WTC11 (cell line): ENCODE measurements at regions not wholly inside any gene's neighbourhood (a gene's known extent, or its start where the extent isn't known, plus 50 kb on each side); places are given as distances from the start of the nearest gene placed in this dataset.

Experiments
- ATAC-seq: fragments of 200-7000 bp; cut with Tn5 transposase; 2 replicates; pipeline ENCODE4 v1.10.0; 2021; ENCODE audit warnings: mild to moderate bottlenecking, moderate library complexity
- CTCF ChIA-PET: fragments of 300-600 bp; sonication (Branson Sonifier 250); formaldehyde crosslinking; loops from one replicate; lab custom pipeline; 2021; ENCODE audit warnings: antibody characterized with exemption; lab: Charles Lee
- POLR2A ChIA-PET: fragments of 350-600 bp; sonication (Branson Sonifier 250); formaldehyde crosslinking; loops from one replicate; lab custom pipeline; 2021; ENCODE audit warnings: antibody characterized with exemption; lab: Charles Lee
- DNase-seq: peaks from one replicate; pipeline ENCODE4 v3.0.0; 2021; ENCODE audit warnings: low spot score
- H3K27ac Mint-ChIP-seq: 2 replicates; pipeline ENCODE4 v1.8.0; 2021; ENCODE audit warnings: mixed read lengths
- H3K27me3 Mint-ChIP-seq: 2 replicates; pipeline ENCODE4 v1.8.0; 2021; ENCODE audit warnings: low read depth, mild to moderate bottlenecking, moderate library complexity, mixed read lengths
- H3K36me3 Mint-ChIP-seq: 2 replicates; pipeline ENCODE4 v1.8.0; 2021; ENCODE audit warnings: mixed read lengths
- H3K4me1 Mint-ChIP-seq: 2 replicates; pipeline ENCODE4 v1.8.0; 2022; ENCODE audit warnings: mixed read lengths
- H3K4me3 Mint-ChIP-seq: 2 replicates; pipeline ENCODE4 v1.8.0; 2021; ENCODE audit warnings: mild to moderate bottlenecking, moderate library complexity, mixed read lengths
- H3K9me3 Mint-ChIP-seq: 2 replicates; pipeline ENCODE4 v1.8.0; 2021; ENCODE audit warnings: mixed read lengths
- CREB1 ChIP-seq: sonication (generic); formaldehyde crosslinking; IDR thresholded peaks from 2 replicates; pipeline ENCODE4 v1.8.0; 2023; ENCODE audit warnings: mild to moderate bottlenecking, missing genetic modification reagents
- EMX1 ChIP-seq: fragments of 250-450 bp; sonication (Bioruptor Pico); IDR thresholded peaks from 2 replicates; pipeline ENCODE4 v1.8.0; 2021; ENCODE audit warnings: mild to moderate bottlenecking
- MYBL2 ChIP-seq: sonication (generic); formaldehyde crosslinking; IDR thresholded peaks from 2 replicates; pipeline ENCODE4 v1.8.1; 2023; ENCODE audit warnings: mild to moderate bottlenecking, moderate library complexity, missing genetic modification reagents
- NR3C1 ChIP-seq: sonication (generic); formaldehyde crosslinking; conservative IDR thresholded peaks from 2 replicates; pipeline ENCODE4 v1.8.1; 2023; ENCODE audit warnings: low read depth, mild to moderate bottlenecking, missing genetic modification reagents
- SMAD3 ChIP-seq: sonication (generic); formaldehyde crosslinking; IDR thresholded peaks from 2 replicates; pipeline ENCODE4 v1.8.0; 2022; ENCODE audit warnings: missing genetic modification reagents, mild to moderate bottlenecking, borderline replicate concordance
- TEAD1 ChIP-seq: sonication (generic); formaldehyde crosslinking; IDR thresholded peaks from 2 replicates; pipeline ENCODE4 v1.8.0; 2022; ENCODE audit warnings: mild to moderate bottlenecking, missing genetic modification reagents
- TP53 ChIP-seq: sonication (generic); formaldehyde crosslinking; IDR thresholded peaks from 2 replicates; pipeline ENCODE4 v1.8.1; 2023; ENCODE audit warnings: mild to moderate bottlenecking, missing genetic modification reagents
- ZNF121 ChIP-seq: sonication (generic); formaldehyde crosslinking; IDR thresholded peaks from 2 replicates; pipeline ENCODE4 v1.8.0; 2023; ENCODE audit warnings: missing genetic modification reagents
- ZNF138 ChIP-seq: sonication (generic); formaldehyde crosslinking; conservative IDR thresholded peaks from 2 replicates; pipeline ENCODE4 v1.8.1; 2022; ENCODE audit warnings: mild to moderate bottlenecking, moderate library complexity, missing genetic modification reagents
- ZNF416 ChIP-seq: fragments of 250-450 bp; sonication (Bioruptor Pico); IDR thresholded peaks from 2 replicates; pipeline ENCODE4 v1.9.0; 2021; ENCODE audit warnings: mild to moderate bottlenecking, inconsistent platforms
- ZNF671 ChIP-seq: fragments of 250-450 bp; sonication (Bioruptor Pico); IDR thresholded peaks from 2 replicates; pipeline ENCODE4 v1.8.0; 2021; ENCODE audit warnings: mild to moderate bottlenecking
- TF ChIP-seq, protein P1 (sequence below): sonication (generic); formaldehyde crosslinking; IDR thresholded peaks from 2 replicates; pipeline ENCODE4 v1.8.1; 2022; ENCODE audit warnings: mild to moderate bottlenecking, missing genetic modification reagents, moderate library complexity, borderline replicate concordance
- TF ChIP-seq, protein P2 (sequence below): fragments of 250-450 bp; sonication (Bioruptor Pico); IDR thresholded peaks from 2 replicates; pipeline ENCODE4 v1.8.0; 2021; ENCODE audit warnings: mild to moderate bottlenecking
- TF ChIP-seq, protein P3 (sequence below): fragments of 250-450 bp; sonication (Bioruptor Pico); IDR thresholded peaks from 2 replicates; pipeline ENCODE4 v2.1.2; 2022; ENCODE audit warnings: mild to moderate bottlenecking, moderate library complexity
- TF ChIP-seq, protein P4 (sequence below): fragments of 250-450 bp; sonication (Bioruptor Pico); IDR thresholded peaks from 2 replicates; pipeline ENCODE4 v1.9.0; 2021; ENCODE audit warnings: mild to moderate bottlenecking, borderline replicate concordance
- TF ChIP-seq, protein P5 (sequence below): sonication (generic); formaldehyde crosslinking; IDR thresholded peaks from 2 replicates; pipeline ENCODE4 v1.8.0; 2022; ENCODE audit warnings: mild to moderate bottlenecking, missing genetic modification reagents
- TF ChIP-seq, protein P6 (sequence below): sonication (generic); formaldehyde crosslinking; IDR thresholded peaks from 2 replicates; pipeline ENCODE4 v1.8.0; 2023; ENCODE audit warnings: missing genetic modification reagents
- TF ChIP-seq, protein P7 (sequence below): sonication (generic); formaldehyde crosslinking; conservative IDR thresholded peaks from 2 replicates; pipeline ENCODE4 v1.8.1; 2022; ENCODE audit warnings: mild to moderate bottlenecking, missing genetic modification reagents
- TF ChIP-seq, protein P8 (sequence below): sonication (generic); formaldehyde crosslinking; IDR thresholded peaks from 2 replicates; pipeline ENCODE4 v1.8.1; 2022; ENCODE audit warnings: missing genetic modification reagents, borderline replicate concordance
- TF ChIP-seq, protein P9 (sequence below): fragments of 200-600 bp; IDR thresholded peaks from 2 replicates; pipeline ENCODE4 v1.8.0; 2022; ENCODE audit warnings: antibody characterized with exemption

DNA sequence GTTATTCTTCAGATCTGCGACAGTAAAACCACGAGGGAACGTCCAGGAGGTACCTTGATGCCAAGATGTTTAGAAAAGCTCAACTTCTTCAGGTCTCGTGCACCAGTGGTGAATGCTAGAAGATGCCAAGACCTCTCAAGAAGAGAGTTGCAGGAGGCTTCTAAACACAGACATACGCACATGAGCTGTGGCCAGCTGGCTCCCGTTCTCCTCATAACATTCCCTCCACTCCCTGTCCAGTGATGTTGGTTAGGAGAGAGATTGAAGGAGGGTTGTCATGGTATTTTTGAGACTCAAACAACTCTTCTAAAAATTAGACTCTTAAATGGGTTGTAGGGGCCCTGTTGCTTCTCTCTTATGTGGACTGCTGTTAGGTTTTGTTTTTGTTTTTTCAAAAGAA lies 184.3 kb downstream of the QDPR start:
- POLR2A ChIA-PET = no interaction called here
- H3K4me3 Mint-ChIP-seq = no peak overlapping the region
- DNase-seq = no peak
- peaks cover 3% of the 10 kb centered on the region; the same call in 1 of the 2 replicates for H3K9me3 Mint-ChIP-seq
- H3K27me3 Mint-ChIP-seq = no peaks in the 10 kb centered on the region; the same call in 1 of the 2 replicates
- no peak overlapping the region for H3K27ac Mint-ChIP-seq
- no peak for TF ChIP-seq TP53 (CRISPR knock-in tag)
- TF ChIP-seq MYBL2 = no peak
- TF ChIP-seq, protein P1, sequence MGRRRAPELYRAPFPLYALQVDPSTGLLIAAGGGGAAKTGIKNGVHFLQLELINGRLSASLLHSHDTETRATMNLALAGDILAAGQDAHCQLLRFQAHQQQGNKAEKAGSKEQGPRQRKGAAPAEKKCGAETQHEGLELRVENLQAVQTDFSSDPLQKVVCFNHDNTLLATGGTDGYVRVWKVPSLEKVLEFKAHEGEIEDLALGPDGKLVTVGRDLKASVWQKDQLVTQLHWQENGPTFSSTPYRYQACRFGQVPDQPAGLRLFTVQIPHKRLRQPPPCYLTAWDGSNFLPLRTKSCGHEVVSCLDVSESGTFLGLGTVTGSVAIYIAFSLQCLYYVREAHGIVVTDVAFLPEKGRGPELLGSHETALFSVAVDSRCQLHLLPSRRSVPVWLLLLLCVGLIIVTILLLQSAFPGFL (CRISPR knock-in tag) = no peak
- TF ChIP-seq, protein P2, sequence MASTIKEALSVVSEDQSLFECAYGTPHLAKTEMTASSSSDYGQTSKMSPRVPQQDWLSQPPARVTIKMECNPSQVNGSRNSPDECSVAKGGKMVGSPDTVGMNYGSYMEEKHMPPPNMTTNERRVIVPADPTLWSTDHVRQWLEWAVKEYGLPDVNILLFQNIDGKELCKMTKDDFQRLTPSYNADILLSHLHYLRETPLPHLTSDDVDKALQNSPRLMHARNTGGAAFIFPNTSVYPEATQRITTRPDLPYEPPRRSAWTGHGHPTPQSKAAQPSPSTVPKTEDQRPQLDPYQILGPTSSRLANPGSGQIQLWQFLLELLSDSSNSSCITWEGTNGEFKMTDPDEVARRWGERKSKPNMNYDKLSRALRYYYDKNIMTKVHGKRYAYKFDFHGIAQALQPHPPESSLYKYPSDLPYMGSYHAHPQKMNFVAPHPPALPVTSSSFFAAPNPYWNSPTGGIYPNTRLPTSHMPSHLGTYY (CRISPR knock-in tag) = no peak
- no peak for TF ChIP-seq ZNF671 (CRISPR knock-in tag)
- no peak for TF ChIP-seq SMAD3 (CRISPR knock-in tag)
- no peak for TF ChIP-seq TEAD1 (CRISPR knock-in tag)
- TF ChIP-seq, all 79 proteins: peak for 0
- peaks cover 32% of the 10 kb centered on the region for H3K4me1 Mint-ChIP-seq
- no peaks in the 10 kb centered on the region for H3K36me3 Mint-ChIP-seq
- no peak for ATAC-seq
- CTCF ChIA-PET = no interaction called here

DNA sequence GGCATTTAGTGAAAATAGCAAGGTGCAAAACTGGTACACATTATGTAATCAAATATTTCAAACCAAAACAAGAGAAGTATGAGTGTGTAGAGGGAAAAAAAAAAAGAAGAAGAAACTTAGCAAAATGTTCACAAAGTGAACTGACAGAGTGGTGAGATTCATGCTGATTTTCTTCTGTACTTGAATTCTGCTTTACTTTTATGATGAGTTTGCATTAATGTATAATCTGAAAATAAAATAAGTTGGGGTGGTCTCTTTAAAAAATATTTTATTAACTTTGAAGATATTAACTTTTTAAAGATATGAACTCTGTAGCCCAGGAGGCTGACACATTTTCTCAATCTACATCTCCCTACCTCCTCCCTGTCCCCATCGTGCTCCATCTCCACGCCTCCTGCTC lies 185.1 kb downstream of the QDPR start:
- H3K27ac Mint-ChIP-seq = no peak overlapping the region
- ChIA-PET POLR2A (no interaction called here), CTCF (no interaction called here)
- peaks cover 3% of the 10 kb centered on the region; the same call in 1 of the 2 replicates for H3K9me3 Mint-ChIP-seq
- H3K4me1 Mint-ChIP-seq = peaks cover 36% of the 10 kb centered on the region
- ATAC-seq = no peak
- no peaks in the 10 kb centered on the region; the same call in 1 of the 2 replicates for H3K27me3 Mint-ChIP-seq
- H3K4me3 Mint-ChIP-seq = no peak overlapping the region
- no peaks in the 10 kb centered on the region for H3K36me3 Mint-ChIP-seq
- no peak for DNase-seq
- TF ChIP-seq, protein P3, sequence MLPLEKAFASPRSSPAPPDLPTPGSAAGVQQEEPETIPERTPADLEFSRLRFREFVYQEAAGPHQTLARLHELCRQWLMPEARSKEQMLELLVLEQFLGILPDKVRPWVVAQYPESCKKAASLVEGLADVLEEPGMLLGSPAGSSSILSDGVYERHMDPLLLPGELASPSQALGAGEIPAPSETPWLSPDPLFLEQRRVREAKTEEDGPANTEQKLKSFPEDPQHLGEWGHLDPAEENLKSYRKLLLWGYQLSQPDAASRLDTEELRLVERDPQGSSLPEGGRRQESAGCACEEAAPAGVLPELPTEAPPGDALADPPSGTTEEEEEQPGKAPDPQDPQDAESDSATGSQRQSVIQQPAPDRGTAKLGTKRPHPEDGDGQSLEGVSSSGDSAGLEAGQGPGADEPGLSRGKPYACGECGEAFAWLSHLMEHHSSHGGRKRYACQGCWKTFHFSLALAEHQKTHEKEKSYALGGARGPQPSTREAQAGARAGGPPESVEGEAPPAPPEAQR (CRISPR knock-in tag) = no peak
- TF ChIP-seq ZNF416 = no peak
- TF ChIP-seq, protein P4, sequence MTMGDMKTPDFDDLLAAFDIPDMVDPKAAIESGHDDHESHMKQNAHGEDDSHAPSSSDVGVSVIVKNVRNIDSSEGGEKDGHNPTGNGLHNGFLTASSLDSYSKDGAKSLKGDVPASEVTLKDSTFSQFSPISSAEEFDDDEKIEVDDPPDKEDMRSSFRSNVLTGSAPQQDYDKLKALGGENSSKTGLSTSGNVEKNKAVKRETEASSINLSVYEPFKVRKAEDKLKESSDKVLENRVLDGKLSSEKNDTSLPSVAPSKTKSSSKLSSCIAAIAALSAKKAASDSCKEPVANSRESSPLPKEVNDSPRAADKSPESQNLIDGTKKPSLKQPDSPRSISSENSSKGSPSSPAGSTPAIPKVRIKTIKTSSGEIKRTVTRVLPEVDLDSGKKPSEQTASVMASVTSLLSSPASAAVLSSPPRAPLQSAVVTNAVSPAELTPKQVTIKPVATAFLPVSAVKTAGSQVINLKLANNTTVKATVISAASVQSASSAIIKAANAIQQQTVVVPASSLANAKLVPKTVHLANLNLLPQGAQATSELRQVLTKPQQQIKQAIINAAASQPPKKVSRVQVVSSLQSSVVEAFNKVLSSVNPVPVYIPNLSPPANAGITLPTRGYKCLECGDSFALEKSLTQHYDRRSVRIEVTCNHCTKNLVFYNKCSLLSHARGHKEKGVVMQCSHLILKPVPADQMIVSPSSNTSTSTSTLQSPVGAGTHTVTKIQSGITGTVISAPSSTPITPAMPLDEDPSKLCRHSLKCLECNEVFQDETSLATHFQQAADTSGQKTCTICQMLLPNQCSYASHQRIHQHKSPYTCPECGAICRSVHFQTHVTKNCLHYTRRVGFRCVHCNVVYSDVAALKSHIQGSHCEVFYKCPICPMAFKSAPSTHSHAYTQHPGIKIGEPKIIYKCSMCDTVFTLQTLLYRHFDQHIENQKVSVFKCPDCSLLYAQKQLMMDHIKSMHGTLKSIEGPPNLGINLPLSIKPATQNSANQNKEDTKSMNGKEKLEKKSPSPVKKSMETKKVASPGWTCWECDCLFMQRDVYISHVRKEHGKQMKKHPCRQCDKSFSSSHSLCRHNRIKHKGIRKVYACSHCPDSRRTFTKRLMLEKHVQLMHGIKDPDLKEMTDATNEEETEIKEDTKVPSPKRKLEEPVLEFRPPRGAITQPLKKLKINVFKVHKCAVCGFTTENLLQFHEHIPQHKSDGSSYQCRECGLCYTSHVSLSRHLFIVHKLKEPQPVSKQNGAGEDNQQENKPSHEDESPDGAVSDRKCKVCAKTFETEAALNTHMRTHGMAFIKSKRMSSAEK (CRISPR knock-in tag) = no peak
- TF ChIP-seq CREB1 (CRISPR knock-in tag) = no peak
- TF ChIP-seq, protein P5, sequence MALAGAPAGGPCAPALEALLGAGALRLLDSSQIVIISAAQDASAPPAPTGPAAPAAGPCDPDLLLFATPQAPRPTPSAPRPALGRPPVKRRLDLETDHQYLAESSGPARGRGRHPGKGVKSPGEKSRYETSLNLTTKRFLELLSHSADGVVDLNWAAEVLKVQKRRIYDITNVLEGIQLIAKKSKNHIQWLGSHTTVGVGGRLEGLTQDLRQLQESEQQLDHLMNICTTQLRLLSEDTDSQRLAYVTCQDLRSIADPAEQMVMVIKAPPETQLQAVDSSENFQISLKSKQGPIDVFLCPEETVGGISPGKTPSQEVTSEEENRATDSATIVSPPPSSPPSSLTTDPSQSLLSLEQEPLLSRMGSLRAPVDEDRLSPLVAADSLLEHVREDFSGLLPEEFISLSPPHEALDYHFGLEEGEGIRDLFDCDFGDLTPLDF (CRISPR knock-in tag) = no peak
- TF ChIP-seq, protein P6, sequence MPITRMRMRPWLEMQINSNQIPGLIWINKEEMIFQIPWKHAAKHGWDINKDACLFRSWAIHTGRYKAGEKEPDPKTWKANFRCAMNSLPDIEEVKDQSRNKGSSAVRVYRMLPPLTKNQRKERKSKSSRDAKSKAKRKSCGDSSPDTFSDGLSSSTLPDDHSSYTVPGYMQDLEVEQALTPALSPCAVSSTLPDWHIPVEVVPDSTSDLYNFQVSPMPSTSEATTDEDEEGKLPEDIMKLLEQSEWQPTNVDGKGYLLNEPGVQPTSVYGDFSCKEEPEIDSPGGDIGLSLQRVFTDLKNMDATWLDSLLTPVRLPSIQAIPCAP (CRISPR knock-in tag) = no peak
- TF ChIP-seq ZNF138 = no peak
- TF ChIP-seq, protein P7, sequence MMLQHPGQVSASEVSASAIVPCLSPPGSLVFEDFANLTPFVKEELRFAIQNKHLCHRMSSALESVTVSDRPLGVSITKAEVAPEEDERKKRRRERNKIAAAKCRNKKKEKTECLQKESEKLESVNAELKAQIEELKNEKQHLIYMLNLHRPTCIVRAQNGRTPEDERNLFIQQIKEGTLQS (CRISPR knock-in tag) = no peak
- TF ChIP-seq MYBL2 = no peak
- TF ChIP-seq, protein P8, sequence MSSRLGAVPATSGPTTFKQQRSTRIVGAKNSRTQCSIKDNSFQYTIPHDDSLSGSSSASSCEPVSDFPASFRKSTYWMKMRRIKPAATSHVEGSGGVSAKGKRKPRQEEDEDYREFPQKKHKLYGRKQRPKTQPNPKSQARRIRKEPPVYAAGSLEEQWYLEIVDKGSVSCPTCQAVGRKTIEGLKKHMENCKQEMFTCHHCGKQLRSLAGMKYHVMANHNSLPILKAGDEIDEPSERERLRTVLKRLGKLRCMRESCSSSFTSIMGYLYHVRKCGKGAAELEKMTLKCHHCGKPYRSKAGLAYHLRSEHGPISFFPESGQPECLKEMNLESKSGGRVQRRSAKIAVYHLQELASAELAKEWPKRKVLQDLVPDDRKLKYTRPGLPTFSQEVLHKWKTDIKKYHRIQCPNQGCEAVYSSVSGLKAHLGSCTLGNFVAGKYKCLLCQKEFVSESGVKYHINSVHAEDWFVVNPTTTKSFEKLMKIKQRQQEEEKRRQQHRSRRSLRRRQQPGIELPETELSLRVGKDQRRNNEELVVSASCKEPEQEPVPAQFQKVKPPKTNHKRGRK = no peak
- TF ChIP-seq EMX1 (CRISPR knock-in tag) = no peak
- TF ChIP-seq, protein P9, sequence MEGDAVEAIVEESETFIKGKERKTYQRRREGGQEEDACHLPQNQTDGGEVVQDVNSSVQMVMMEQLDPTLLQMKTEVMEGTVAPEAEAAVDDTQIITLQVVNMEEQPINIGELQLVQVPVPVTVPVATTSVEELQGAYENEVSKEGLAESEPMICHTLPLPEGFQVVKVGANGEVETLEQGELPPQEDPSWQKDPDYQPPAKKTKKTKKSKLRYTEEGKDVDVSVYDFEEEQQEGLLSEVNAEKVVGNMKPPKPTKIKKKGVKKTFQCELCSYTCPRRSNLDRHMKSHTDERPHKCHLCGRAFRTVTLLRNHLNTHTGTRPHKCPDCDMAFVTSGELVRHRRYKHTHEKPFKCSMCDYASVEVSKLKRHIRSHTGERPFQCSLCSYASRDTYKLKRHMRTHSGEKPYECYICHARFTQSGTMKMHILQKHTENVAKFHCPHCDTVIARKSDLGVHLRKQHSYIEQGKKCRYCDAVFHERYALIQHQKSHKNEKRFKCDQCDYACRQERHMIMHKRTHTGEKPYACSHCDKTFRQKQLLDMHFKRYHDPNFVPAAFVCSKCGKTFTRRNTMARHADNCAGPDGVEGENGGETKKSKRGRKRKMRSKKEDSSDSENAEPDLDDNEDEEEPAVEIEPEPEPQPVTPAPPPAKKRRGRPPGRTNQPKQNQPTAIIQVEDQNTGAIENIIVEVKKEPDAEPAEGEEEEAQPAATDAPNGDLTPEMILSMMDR = no peak
- TF ChIP-seq NR3C1 (CRISPR knock-in tag) = no peak
- TF ChIP-seq, protein P2 (CRISPR knock-in tag) = no peak
- no peak for TF ChIP-seq ZNF121 (CRISPR knock-in tag)
